ENCODE measurements at regions not wholly inside any gene's neighbourhood (a gene's known extent, or its start where the extent isn't known, plus 50 kb on each side); places are given as distances from the start of the nearest gene placed in this dataset.

GRCh38 chr5:2948875-2949274 is 197.4 kb upstream of the IRX2 start:
- DNase-seq (ENCODE audit: low read depth): no peak
- no peak overlapping the region for H3K4me3 ChIP-seq (ENCODE audit: low read depth, low read length)
- TF ChIP-seq, protein P1, sequence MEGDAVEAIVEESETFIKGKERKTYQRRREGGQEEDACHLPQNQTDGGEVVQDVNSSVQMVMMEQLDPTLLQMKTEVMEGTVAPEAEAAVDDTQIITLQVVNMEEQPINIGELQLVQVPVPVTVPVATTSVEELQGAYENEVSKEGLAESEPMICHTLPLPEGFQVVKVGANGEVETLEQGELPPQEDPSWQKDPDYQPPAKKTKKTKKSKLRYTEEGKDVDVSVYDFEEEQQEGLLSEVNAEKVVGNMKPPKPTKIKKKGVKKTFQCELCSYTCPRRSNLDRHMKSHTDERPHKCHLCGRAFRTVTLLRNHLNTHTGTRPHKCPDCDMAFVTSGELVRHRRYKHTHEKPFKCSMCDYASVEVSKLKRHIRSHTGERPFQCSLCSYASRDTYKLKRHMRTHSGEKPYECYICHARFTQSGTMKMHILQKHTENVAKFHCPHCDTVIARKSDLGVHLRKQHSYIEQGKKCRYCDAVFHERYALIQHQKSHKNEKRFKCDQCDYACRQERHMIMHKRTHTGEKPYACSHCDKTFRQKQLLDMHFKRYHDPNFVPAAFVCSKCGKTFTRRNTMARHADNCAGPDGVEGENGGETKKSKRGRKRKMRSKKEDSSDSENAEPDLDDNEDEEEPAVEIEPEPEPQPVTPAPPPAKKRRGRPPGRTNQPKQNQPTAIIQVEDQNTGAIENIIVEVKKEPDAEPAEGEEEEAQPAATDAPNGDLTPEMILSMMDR (IDR thresholded peaks at IDR 0.05; ENCODE audit: low read depth, low read length, missing control alignments): no peak
- in situ Hi-C loops (cut with HindIII; ENCODE audit: low sequenced_read_pairs): no loop called here

GRCh38 chr5:2946315-2946714 is 194.8 kb upstream of the IRX2 start:
- TF ChIP-seq, protein P1 (IDR thresholded peaks at IDR 0.05; ENCODE audit: low read depth, low read length, missing control alignments): no peak
- in situ Hi-C loops (cut with HindIII; ENCODE audit: low sequenced_read_pairs): no loop called here
- H3K4me3 ChIP-seq (ENCODE audit: low read depth, low read length): no peak overlapping the region

DNA sequence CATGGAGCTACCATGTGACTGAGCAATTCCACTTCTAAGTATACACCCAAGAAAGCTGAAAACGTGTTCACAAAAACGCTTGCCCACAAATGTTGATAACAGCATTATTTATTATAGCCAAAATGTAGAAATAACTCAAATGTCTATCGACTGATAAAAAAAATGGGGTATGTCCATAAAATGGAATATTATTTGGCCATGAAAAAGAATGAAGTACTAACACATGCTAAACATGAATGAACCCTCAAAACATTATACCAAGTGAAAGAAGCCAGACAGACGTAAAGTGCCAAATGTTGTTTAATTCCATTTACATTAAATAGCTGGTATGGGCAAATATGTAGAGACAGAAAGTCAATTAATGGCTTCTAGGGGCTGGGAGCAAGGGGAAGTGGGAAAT is 184.9 kb upstream of the IRX2 start:
- TF ChIP-seq, protein P1 (IDR thresholded peaks at IDR 0.05; ENCODE audit: low read depth, low read length, missing control alignments): no peak
- in situ Hi-C loops (cut with HindIII; ENCODE audit: low sequenced_read_pairs): no loop called here
- H3K4me3 ChIP-seq (ENCODE audit: low read depth, low read length): no peak overlapping the region
- DNase-seq (ENCODE audit: low read depth): no peak

More at GRCh38 chr5:2946315-2946714, 194.8 kb upstream of the IRX2 start:
- DNase-seq (ENCODE audit: low read depth): no peak

- in situ Hi-C loops (cut with HindIII; ENCODE audit: low sequenced_read_pairs): no loop called here
- TF ChIP-seq, protein P1 (IDR thresholded peaks at IDR 0.05; ENCODE audit: low read depth, low read length, missing control alignments): no peak
- DNase-seq (ENCODE audit: low read depth): no peak
- no peak overlapping the region for H3K4me3 ChIP-seq (ENCODE audit: low read depth, low read length)
These were observed 178.3 kb upstream of the IRX2 start for GRCh38 chr5:2929779-2930178.

- TF ChIP-seq, protein P1 (IDR thresholded peaks at IDR 0.05; ENCODE audit: low read depth, low read length, missing control alignments): no peak
- H3K4me3 ChIP-seq (ENCODE audit: low read depth, low read length): no peak overlapping the region
- DNase-seq (ENCODE audit: low read depth): no peak
- in situ Hi-C loops (cut with HindIII; ENCODE audit: low sequenced_read_pairs): no loop called here
These were observed 170.2 kb upstream of the IRX2 start for GRCh38 chr5:2921651-2922050.

GRCh38 chr5:2921176-2921575 is 169.7 kb upstream of the IRX2 start:
- in situ Hi-C loops (cut with HindIII; ENCODE audit: low sequenced_read_pairs): no loop called here
- no peak overlapping the region for H3K4me3 ChIP-seq (ENCODE audit: low read depth, low read length)
- DNase-seq (ENCODE audit: low read depth): no peak
- TF ChIP-seq, protein P1 (IDR thresholded peaks at IDR 0.05; ENCODE audit: low read depth, low read length, missing control alignments): no peak

- no peak for DNase-seq (ENCODE audit: low read depth)
- TF ChIP-seq, protein P1 (IDR thresholded peaks at IDR 0.05; ENCODE audit: low read depth, low read length, missing control alignments): no peak
- in situ Hi-C loops (cut with HindIII; ENCODE audit: low sequenced_read_pairs): no loop called here
- no peak overlapping the region for H3K4me3 ChIP-seq (ENCODE audit: low read depth, low read length)
These were observed 168.8 kb upstream of the IRX2 start for GRCh38 chr5:2920312-2920711.

All from astrocyte of the cerebellum (primary cell).